Esophagus squamous epithelium (tissue), 4 donors: ENCODE measurements at regions not wholly inside any gene's neighbourhood (a gene's known extent, or its start where the extent isn't known, plus 50 kb on each side); places are given as distances from the start of the nearest gene placed in this dataset.

ENCODE experiments used
- POLR2A ChIP-seq, 4 donors: fragments of 450-650 bp; IDR thresholded peaks; one replicate each; pipeline ENCODE4 v1.6.1; 2017; ENCODE audit warnings: antibody characterized with exemption in 4 of 4, mild to moderate bottlenecking in 4 of 4, moderate library complexity in 3 of 4
- TF ChIP-seq, protein P1 (sequence below), 6 experiments: fragments of 450-650 bp in 4 of 6; fragments of 200-600 bp in 2 of 6; sonication (generic) in 2 of 6; IDR thresholded peaks; one replicate each; pipeline ENCODE4 v1.5.1; 2016 to 2019; ENCODE audit warnings: antibody characterized with exemption in 6 of 6, mild to moderate bottlenecking in 4 of 6, moderate library complexity in 4 of 6

DNA sequence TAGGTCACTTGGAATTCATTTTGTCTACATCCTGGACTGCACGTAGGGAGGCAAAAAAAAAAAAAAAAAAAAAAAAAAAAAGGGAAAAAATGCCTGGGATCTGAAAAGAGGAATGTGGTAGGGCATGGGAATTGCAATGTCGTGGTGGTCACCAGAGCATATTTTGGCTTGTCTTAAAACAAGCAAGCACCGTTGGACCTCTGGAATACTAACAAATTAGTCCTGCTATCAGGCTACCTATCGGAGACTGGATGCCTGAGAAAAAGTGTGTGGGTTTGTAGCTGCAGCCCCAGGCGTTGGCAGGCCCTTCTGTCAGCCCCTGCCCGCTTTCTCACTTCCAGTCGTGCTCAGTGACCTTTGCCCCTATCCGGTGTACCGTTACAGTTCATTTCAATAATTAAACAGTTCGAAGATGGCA, 588.5 kb upstream of the ZEB2 start:
- no peak for TF ChIP-seq POLR2A (IDR thresholded peaks at IDR 0.05)
- TF ChIP-seq, protein P1, sequence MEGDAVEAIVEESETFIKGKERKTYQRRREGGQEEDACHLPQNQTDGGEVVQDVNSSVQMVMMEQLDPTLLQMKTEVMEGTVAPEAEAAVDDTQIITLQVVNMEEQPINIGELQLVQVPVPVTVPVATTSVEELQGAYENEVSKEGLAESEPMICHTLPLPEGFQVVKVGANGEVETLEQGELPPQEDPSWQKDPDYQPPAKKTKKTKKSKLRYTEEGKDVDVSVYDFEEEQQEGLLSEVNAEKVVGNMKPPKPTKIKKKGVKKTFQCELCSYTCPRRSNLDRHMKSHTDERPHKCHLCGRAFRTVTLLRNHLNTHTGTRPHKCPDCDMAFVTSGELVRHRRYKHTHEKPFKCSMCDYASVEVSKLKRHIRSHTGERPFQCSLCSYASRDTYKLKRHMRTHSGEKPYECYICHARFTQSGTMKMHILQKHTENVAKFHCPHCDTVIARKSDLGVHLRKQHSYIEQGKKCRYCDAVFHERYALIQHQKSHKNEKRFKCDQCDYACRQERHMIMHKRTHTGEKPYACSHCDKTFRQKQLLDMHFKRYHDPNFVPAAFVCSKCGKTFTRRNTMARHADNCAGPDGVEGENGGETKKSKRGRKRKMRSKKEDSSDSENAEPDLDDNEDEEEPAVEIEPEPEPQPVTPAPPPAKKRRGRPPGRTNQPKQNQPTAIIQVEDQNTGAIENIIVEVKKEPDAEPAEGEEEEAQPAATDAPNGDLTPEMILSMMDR (IDR thresholded peaks at IDR 0.05), result no peak
